GM19438 (cell line): ENCODE measurements at regions not wholly inside any gene's neighbourhood (a gene's known extent, or its start where the extent isn't known, plus 50 kb on each side); places are given as distances from the start of the nearest gene placed in this dataset.
"Not testable (repeated sequence)": the region's sequence is repeated elsewhere in the genome, so short reads cannot be mapped to it uniquely, and the experiment has no call there.

ENCODE experiments used
- ATAC-seq: cut with Tn5 transposase; IDR thresholded peaks from one replicate; pipeline ENCODE4 v1.9.1; 2021; ENCODE audit warnings: low read depth; ENCODE audit not compliant: unreplicated experiment

DNA sequence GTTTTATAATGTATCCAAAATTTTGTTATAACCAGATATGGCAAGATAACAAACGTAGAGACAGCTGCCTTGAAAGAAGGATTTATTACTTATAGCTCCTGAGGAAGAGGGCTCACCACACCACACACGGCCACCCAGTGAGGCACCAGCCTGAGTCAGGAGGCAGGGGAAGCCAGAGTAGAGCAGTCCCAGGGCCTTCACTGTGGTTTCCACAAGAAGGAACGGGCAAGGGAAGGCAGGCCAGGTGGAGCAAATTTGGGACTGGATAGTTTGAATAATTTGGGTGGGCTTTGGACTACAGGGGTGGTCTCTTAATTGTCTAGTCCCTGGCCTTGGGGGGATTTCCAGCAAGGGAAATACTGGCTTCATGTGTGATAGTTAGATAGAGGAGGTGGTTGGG, 72.5 kb downstream of the RRAGC start:
- no peak for ATAC-seq

DNA sequence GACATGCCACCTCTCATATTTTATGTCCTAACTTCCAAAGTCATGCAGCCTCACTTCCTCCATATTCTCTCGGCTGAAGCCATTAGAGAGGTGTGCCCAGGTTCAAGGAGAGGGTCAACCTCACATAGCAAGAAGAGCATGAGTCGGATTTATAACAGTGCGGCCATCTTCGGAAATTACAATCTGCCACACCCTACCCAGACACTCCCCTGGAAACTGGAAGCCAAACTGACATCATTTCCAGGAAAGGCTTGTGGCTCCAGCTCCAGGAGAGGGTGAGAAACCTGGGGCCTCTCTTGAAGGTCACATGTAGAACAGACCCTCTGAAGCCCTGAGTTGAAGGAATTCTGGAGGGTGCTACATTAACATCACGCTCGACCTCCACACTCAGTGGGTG, 73.5 kb downstream of the RRAGC start:
- no peak for ATAC-seq

DNA sequence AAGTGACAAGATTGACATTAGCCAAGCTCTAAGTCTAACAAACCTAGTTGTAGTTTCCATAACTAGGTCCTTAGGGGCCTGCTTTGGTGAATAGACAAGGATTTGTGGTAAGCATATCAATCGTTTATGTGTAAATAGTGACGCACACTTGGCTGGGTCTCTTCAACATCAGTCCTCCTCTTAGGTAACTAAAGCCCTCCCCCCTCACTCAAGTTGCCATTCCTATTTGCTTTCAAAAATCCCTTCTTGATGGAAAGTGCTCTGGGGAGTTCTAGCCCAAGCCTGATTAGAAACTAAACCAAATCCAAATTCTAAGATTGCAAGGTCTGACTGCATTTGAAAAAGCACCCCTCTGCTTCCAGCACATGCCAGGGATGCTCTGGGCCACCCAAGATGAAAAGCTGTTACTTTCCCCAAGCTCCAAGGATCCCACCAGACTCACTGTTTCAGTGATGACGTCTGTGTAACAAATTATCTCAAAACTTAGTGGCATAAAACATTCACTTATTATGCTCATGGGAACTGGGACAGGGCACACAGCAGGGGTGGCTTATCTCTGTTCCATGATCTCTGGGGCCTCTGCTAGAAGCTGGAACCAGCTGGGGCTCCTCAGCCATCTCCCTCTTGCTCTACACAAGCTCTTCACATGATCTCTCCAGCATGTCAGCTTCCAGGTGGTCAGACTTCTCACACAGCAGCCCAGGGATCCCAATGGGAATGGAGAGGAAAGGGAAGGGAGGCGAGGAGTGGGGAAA, 74.1 kb downstream of the RRAGC start:
- ATAC-seq: no peak

DNA sequence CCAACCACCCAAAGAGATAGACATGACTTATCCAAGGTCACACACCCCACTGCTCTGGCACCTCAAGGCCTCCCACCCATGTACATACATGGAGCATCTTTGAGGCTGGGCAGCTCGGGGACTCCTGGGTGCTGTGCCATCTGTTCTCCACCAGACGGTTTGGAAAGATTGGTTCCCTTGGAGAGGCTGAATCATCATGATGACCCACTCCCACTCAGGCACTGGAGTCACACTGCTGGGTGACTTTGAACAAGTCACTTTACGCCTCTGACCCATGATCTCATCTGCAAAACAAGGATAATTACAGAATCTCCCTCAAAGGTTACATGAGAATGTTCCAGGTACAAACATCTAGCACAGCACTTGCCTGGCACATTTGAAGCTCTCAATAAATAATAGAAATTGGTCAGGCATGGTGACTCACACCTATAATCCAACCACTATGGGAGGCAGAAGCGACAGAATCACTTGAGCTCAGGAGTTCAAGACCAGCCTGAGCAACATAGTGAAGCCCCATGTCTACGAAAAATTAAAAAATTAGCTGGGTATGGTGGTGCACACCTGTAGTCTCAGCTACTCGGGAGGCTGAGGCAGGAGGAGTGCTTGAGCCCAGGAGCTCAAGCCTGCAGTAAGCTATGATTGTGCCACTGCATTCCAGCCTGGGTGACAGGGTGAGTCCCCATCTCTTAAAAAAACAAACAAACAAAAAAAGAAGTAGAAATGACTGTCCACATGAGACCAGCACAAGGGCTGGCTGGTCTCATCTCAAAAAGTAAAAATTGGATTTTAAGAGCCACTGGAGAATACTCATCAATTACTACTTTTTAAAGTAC, 74.9 kb downstream of the RRAGC start:
- ATAC-seq: no peak

DNA sequence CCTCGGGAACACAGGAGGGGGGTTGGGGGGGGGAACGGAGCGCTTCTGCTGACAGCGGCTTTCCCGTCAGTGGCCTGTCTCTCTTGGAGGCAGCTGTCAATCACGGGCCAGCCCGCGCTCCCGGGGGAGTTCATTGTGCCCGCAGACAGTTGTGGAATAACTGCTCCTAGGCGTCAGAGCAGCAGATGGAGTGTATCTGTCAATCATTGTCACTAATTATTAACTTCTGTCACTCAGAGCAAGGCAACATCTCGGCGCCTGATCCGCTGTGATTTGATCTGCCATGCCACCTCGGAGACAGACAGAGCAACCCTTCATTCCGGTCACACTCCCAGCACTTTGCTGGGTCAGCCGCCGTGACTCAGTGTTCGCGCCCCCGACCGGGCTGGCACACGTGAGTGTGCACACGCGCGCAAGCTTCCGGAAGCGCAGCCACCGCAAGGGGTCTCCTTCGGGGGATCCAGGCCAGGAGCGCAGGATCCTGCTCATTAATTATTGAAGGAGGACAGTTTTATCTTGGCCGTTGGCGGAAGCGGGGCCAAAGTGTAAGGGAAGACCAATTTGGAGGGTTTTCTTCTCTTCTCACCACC, 75.8 kb downstream of the RRAGC start:
- peak; percentile 82 for ATAC-seq

DNA sequence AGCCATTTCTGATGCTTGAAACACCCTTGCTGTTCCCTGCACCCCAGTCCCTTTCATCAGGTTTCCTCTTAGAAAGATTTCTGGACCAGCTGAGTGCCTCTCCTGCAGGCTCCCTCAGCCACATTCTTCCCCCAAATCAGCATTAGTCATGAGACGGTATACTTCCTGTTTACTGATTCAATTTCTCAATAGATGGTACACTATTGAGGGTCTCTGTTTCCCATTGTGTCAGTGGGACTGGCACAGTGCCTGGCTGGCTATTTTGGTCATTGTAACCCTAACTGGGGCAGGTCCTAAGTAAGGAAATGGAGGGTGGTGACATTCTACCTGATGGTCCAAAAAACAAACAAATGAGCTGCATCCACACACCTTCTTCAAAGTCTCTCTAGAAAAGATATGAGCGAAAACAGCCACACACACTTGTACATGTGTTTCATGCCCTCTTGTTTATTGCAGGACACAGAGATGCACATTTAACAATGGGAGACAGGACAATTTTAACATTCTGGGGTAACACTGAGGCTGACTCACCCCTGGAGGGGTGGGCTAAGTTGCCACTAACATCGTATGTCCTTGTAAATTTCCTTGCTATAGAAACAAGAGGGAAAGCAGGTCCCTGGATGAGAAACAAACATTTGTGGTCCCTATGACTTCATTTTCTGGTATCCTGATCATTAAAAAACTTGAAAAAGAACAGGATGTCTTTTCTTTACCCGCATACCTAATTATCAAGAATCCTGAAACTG, 77.5 kb downstream of the RRAGC start:
- ATAC-seq: no peak

DNA sequence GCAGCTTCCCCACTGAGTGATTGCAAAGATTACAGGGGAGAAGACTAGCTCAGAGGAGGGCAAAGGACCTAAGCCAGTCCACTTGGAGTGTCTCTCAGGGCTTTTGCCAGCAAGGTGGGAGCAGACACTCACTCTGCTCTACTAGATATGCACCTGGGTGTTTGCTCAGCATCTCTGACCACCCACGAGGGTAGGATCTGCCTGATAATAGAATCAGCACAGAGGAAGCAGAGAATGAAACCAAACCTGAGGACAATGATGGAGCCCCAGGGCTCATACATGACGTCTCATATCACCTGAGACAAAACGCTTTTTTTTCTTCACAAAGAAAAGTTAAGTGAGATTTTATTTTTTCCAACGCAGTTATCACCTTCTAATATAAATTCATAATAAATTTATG, 79.4 kb downstream of the RRAGC start:
- no peak for ATAC-seq

DNA sequence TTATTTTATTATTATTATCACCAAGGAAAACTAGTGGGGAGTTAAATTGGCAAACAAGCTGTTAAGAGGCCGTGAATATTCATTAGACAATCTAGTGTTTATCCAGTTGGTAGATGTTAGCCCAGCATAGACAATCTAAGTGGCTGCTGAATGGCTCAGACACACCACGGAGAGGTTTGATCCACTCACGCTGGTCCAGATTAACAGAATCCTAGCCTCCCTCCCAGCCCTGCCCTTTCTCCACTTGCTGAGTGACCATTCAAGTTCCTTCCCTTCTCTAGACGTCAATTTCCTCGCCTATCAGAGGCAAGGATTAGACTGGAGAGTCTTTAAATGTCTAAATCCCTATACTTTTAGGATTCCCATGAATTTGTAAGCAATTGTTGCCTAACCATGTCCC, 80.1 kb downstream of the RRAGC start:
- no peak for ATAC-seq

DNA sequence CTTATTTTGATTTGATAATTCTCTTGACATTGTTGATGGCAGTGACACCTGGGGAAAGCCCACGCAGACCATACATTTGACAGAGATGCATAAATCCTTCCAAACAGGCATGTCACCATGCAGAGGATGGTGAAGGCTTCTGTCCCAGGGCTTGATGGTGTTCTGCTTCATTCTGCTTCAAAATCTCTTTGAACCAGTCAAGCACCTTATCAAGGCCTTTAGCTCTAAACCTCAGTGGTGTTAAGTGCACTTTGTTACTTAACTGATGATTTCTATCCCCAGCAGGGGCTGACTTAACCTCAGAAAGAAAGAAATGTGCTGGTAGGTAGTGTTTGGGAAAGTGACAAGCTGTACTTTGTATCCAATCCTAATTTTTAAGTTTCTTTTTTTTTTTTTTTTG, 81.1 kb downstream of the RRAGC start:
- ATAC-seq: no peak

DNA sequence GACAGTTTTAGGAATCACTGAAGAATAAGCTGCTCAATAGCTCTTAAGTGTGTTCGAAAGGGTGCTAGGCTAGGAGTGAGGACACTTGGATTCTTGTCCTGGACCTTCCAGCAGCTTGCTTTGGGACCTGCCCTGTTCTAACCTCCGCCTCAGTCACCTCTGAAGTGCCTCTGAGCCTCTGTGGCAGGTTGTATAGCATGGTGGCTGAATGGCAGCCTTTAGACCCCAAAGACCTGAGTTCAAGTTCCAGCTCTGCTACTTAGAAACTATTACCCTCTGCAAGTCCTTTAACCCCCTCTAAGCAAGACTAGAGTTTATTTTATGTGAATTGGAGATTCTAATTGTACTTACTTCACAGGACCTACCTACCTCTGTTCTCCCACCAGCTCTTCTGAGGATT, 81.5 kb downstream of the RRAGC start:
- no peak for ATAC-seq

DNA sequence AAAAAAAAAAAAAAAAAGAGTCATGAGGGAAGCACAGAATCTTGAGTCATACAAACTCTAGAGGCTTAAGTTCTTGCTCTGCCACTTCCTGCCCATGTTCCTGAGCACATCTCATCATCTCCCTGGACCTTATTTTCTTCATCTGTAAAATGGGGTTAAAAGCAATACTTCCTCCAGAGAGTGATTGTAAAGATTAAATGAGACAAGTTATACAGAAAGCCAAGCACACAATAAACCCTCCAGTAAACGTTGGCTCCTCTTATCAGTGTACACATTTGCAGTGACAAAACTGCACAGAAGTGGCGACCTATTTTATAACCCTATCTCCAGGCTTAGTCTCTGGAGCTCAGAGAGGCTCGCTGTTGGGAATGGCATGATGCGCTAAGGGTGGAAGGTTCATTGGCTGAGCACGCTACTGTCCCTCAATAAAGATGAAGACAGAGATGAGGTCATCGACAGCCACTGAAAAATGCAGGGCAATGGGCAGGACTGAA, 82.1 kb downstream of the RRAGC start:
- ATAC-seq: no peak

DNA sequence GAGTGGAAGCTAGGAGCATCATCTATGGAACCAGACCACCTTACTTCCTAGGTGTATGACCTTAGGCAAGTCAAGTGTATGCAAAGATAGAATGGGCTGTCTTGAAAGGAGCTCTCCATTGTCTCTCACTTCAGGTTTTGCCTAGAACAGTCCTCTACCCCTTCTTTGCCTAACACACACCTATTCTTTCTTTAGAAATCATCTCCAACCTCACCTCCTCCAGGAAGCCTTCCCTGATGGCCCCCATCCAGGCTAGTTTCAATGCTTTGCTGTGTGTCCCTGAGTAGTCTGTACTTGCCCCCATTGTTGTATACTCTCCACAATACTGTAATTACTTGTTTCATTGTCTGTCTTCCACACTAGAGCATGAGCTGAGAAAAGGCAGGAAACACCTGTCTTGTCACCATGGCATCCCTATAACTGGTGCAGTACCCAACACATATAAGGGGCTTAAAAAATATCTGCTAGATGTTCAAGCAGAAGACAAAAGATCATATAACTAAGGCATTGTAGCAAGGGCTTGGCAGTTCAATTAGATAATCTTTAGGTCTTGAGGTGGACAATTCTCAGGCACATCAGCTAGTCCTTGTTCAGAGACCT, 83.0 kb downstream of the RRAGC start:
- no peak for ATAC-seq

DNA sequence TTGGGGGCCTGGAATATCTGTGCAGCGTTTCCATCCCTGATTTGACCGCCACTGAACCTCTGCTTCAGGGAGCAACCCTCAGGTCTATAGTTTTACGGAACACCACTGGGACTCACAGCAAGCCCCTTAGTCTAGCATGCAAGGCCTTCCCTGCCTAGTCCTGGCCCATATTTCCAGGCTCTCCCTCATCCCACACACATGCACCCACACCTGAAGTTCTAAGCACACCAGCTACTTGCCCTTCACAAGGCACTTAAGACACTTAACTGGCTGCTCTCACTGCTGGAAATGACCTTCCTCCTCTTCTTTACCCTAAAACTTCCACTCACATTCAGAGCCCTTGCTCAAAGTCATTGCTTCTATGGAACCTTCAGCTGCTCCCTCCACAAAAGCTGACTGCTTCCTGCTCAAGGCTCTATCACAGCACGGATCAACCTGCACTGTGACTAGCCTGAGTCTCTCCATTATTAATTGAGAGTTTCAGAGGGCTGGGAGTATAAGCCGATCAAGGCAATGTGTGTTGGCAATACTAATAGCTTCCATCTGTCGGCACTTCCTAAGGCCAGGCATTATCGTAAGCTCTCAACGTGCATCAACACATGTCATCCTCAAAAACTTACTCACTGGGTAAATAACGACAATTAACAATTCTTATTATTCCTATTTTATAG, 84.3 kb downstream of the RRAGC start:
- no peak for ATAC-seq

DNA sequence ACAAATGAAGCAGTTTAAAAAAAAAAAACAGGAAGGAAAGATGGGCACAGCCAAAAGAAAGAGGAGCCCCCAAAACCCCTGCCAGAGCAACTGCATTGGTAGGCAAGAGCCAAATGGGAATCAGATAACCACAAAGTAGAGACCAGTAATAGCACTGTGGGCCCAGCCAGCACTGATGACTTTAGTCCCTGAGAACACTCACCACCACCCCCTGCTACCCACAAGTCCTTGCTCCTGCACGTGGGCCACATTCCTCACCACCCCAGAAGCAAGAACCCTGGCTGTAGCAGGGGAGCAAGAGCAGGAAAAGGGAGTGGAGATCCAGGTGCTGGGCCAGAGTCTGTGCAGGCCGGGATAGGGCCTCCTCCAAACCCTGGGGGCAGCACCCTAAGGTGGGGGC, 86.1 kb downstream of the RRAGC start:
- no peak for ATAC-seq

DNA sequence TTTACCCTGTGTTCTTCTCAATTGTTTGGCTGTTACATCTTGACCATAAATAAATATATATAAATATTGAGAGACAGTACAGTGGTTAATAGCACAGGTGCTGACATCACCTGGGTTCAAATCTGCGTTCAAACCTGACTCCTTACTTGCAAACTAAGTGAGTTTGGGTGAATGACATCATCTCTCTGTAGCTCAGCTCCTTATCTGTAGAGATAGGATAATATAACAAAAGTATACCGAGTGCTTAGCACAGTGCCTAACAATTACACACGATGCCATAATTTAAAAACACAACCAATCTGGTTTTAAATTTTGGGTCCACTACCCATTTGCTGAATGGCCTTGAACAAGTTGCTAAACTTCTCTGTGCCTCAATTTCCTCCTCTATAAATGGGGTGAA, 86.6 kb downstream of the RRAGC start:
- ATAC-seq: no peak

DNA sequence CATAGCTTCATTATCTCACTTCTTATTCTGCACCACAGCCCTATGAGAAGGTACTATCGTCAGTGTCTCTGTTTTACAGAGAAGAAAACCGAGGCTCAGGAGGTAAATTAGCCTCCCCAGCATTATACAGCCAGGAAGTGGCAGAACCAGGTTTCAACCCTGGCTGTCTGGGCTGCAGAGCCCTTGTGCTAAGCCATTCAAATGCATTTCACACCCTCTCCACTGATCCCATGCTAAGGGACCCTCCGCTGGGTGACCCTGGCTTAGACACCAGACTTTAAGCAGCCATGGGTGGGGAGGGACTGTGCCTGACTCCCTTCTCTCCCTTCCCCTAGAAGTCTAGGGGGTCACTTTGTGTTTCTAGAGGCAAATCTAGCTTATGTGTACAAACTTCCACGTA, 87.5 kb downstream of the RRAGC start:
- no peak for ATAC-seq

DNA sequence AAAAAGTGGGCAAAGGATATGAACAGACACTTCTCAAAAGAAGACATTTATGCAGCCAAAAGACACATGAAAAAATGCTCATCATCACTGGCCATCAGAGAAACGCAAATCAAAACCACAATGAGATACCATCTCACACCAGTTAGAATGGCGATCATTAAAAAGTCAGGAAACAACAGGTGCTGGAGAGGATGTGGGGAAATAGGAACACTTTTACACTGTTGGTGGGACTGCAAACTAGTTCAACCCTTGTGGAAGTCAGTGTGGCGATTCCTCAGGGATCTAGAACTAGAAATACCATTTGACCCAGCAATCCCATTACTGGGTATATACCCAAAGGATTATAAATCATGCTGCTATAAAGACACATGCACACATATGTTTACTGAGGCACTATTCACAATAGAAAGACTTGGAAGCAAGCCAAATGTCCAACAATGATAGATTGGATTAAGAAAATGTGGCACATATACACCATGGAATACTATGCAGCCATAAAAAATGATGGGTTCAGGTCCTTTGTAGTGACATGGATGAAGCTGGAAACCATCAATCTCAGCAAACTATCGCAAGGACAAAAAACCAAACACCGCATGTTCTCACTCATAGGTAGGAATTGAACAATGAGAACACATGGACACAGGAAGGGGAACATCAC, 88.9 kb downstream of the RRAGC start:
- not testable (repeated sequence) for ATAC-seq

DNA sequence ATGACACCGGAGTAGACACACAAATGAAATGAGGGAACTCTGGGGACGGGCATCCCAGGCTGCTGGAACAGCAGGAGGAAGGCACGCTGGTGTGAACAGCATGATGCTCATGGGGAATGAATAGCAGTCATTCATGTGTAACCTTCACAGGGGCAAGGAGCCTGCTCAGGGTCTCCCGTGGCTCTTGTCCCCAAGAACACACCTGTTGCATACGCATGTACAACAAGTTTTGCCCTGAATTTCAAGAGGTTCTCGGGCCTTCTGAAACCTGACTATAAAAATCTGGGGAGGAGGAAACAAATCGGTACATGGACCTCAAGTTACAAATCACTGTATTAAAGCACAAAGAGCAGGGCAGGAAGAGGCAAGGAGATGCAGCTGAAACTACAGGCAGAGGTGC, 93.4 kb downstream of the RRAGC start:
- ATAC-seq: no peak

DNA sequence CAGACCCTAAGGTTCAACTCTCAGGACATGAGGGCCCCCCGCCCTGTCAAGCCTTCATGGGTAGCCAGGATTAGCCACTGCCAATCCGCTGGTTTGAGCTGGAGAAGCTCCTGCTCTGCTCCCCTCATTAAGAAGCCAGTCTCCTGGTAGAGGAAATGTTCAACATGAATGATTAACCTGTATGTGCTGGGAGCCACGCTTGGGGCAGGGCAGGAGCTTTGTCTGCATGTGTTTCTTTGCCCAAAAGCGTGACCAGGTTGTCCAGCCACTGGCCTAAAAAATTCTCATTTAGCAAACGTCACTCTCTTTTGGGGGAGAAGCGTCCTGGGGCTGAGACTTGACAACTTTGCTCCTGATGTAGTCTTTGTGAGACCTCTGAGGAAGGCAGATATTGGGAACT, 96.5 kb downstream of the RRAGC start:
- no peak for ATAC-seq
